NB4 (cell line): ENCODE measurements at regions not wholly inside any gene's neighbourhood (a gene's known extent, or its start where the extent isn't known, plus 50 kb on each side); places are given as distances from the start of the nearest gene placed in this dataset.
"Not testable (repeated sequence)": the region's sequence is repeated elsewhere in the genome, so short reads cannot be mapped to it uniquely, and the experiment has no call there.

Experiments used
- DNase-seq: peaks from one replicate; pipeline ENCODE4 v3.0.0; 2010; ENCODE audit warnings: low read depth
- H3K4me3 ChIP-seq: one replicate; pipeline ENCODE4 v1.5.1; 2011; ENCODE audit warnings: mild to moderate bottlenecking, low read depth, low read length, moderate library complexity
- MYC ChIP-seq: IDR thresholded peaks from 2 replicates; pipeline ENCODE4 v1.6.1; 2011; ENCODE audit warnings: low read depth, low read length
- POLR2A ChIP-seq: IDR thresholded peaks from 2 replicates; pipeline ENCODE4 v1.6.1; 2011; ENCODE audit warnings: mild to moderate bottlenecking; ENCODE audit not compliant: insufficient read length; ENCODE audit errors: extremely low read depth
- TF ChIP-seq, protein P1 (sequence below): IDR thresholded peaks from one replicate; pipeline ENCODE4 v1.5.1; 2012; ENCODE audit warnings: low read depth, low read length
- TF ChIP-seq, protein P2 (sequence below): IDR thresholded peaks from 2 replicates; pipeline ENCODE4 v1.6.1; 2011; ENCODE audit warnings: low read depth, low read length

DNA sequence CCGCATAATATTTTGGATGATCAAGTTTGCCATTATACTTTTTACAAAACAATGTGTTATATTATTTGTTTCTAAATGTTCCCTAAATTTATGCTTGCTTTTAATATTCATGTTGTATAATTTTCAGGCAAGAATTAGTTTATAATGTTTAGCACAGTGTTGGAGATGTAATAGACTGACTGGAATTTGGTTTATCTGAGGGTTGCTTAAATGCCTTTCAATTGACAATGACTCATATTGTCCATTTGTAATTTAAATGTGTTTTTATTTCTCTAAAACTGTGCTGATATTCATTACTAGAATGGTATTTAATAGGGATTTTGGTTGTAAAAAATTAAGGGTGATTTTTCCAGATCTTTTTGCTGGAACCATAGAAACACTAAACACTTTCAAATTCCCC, 788.4 kb downstream of the SLC6A15 start:
- TF ChIP-seq, protein P1, sequence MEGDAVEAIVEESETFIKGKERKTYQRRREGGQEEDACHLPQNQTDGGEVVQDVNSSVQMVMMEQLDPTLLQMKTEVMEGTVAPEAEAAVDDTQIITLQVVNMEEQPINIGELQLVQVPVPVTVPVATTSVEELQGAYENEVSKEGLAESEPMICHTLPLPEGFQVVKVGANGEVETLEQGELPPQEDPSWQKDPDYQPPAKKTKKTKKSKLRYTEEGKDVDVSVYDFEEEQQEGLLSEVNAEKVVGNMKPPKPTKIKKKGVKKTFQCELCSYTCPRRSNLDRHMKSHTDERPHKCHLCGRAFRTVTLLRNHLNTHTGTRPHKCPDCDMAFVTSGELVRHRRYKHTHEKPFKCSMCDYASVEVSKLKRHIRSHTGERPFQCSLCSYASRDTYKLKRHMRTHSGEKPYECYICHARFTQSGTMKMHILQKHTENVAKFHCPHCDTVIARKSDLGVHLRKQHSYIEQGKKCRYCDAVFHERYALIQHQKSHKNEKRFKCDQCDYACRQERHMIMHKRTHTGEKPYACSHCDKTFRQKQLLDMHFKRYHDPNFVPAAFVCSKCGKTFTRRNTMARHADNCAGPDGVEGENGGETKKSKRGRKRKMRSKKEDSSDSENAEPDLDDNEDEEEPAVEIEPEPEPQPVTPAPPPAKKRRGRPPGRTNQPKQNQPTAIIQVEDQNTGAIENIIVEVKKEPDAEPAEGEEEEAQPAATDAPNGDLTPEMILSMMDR: no peak
- TF ChIP-seq POLR2A: no peak
- no peak for TF ChIP-seq MYC
- TF ChIP-seq, protein P2, sequence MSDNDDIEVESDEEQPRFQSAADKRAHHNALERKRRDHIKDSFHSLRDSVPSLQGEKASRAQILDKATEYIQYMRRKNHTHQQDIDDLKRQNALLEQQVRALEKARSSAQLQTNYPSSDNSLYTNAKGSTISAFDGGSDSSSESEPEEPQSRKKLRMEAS: no peak
- H3K4me3 ChIP-seq: no peak overlapping the region
- DNase-seq: no peak

- no peak for DNase-seq
- TF ChIP-seq POLR2A (no peak), MYC (no peak)
- TF ChIP-seq, protein P1: no peak
- TF ChIP-seq, protein P2: no peak
- H3K4me3 ChIP-seq: no peak overlapping the region
Observed at GRCh38 chr12:84117190-84117589, 795.4 kb downstream of the SLC6A15 start.

DNA sequence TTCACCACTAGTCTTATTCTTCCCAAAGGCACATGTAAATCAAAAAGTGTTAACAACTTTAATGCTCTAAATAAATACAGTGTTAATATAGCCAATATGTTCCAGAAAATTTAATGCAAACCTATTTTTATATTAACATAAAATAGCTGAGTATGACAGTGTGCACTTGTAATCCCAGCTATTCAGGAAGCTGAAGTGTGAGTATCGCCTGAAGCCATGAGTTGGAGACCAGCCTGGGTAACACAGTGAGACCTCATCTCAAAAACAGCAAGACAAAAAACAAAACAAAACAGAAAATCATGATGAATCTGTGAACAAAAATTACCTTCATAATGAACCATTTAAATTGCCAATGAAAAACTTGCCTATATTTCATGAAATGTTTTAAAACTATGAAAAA, 798.9 kb downstream of the SLC6A15 start:
- TF ChIP-seq, protein P1: no peak
- no peak for TF ChIP-seq POLR2A
- TF ChIP-seq, protein P2: no peak
- TF ChIP-seq MYC: no peak
- H3K4me3 ChIP-seq: no peak overlapping the region
- no peak for DNase-seq

DNA sequence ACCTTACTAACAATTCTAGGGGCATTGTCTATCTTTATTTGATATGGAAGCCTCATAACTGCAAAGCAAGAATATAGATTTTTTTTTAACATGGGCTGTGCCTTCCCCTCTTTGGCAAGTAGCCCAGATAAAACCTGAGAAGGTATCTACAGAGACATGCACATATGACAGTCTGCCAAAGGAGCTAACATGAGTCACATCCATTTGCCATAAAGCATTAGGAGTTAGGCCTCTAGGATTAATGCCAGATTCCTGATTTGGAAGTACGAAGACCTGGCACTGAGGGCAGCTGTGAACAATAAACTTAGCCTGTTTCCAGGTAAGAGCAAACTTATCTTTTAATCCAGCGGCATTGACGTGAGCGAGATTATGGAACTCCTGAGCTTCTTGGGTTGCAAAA, 808.7 kb downstream of the SLC6A15 start:
- not testable (repeated sequence) for H3K4me3 ChIP-seq, DNase-seq

GRCh38 chr12:84101963-84102362, 810.6 kb downstream of the SLC6A15 start:
- DNase-seq, H3K4me3 ChIP-seq: not testable (repeated sequence)

- DNase-seq, H3K4me3 ChIP-seq: not testable (repeated sequence)
Observed at GRCh38 chr12:84099591-84099990, 813.0 kb downstream of the SLC6A15 start.

DNA sequence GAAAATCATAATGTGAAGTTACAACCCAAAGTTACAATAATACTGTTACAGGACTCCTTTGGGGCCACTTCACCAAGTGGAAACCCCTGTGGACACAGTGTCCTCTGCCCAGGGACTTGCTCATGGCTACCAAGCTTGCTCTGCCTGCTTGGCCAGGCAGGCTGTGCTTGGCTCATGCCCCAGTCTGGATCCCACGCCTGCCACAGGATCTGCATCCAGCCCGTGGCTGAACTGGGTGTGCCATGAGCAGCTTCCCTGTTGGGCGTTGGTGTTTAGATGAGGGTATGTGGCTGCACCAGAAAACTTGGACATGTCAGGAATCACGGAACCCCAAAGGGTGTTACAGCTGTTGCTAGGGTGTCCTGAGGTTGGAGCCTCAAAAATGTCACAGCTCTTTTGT, 820.9 kb downstream of the SLC6A15 start:
- no peak overlapping the region for H3K4me3 ChIP-seq
- no peak for DNase-seq
- TF ChIP-seq, protein P2: no peak
- TF ChIP-seq MYC (no peak), POLR2A (no peak)
- TF ChIP-seq, protein P1: no peak

GRCh38 chr12:84089356-84089755, 823.2 kb downstream of the SLC6A15 start:
- DNase-seq: no peak
- TF ChIP-seq, protein P2: no peak
- TF ChIP-seq POLR2A (no peak), MYC (no peak)
- TF ChIP-seq, protein P1: no peak
- H3K4me3 ChIP-seq: no peak overlapping the region
